ENCODE measurements at regions not wholly inside any gene's neighbourhood (a gene's known extent, or its start where the extent isn't known, plus 50 kb on each side); places are given as distances from the start of the nearest gene placed in this dataset.

DNA sequence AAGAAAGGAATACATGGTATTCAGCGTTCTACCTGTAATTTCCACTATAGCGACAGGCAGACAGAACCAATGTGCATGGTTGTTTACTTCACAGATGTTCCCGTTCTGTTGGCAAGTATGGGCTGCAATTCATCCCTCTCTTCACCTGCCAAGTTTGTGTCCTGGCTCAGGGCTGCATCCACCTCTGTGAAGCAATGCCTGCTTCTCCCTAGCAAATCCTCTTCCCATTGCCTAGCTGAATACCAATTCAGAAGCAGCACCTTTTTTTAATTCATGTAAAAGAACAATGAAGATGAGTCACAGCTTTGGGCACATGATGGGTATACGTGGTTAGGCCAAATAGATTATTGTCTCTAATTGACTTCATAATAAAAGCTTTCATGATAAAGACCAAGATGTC is 54.7 kb upstream of the LRATD1 start:
- H3K27me3 ChIP-seq (ENCODE audit: control insufficient read depth, extremely low read depth, insufficient read depth, low read length) = no peaks in the 10 kb centered on the region
- no peaks in the 10 kb centered on the region for H3K9me1 ChIP-seq (ENCODE audit: control insufficient read depth, extremely low read depth, insufficient read depth, low read length)
- FAIRE-seq = peak; percentile 81
- no peaks in the 10 kb centered on the region for H3K36me3 ChIP-seq (ENCODE audit: control insufficient read depth in 2 of 2, extremely low read depth in 1 of 2, insufficient read depth in 2 of 2, low read length in 2 of 2)
- H3K4me1 ChIP-seq (ENCODE audit: control insufficient read depth, extremely low read depth, insufficient read depth, low read length) = peaks cover 6% of the 10 kb centered on the region
- dilution Hi-C loops (cut with MboI; ENCODE audit: extremely low pct_ligation_motif_present, low sequenced_read_pairs) = no loop called here
- no peak overlapping the region for H2AFZ ChIP-seq (ENCODE audit: control insufficient read depth, low read length)
- H3K79me2 ChIP-seq (ENCODE audit: control insufficient read depth, insufficient read depth, low read length) = no peaks in the 10 kb centered on the region
- H3K4me2 ChIP-seq (ENCODE audit: control insufficient read depth, extremely low read depth, insufficient read depth, low read depth, low read length) = no peak overlapping the region
- no peak overlapping the region for H3K9ac ChIP-seq (ENCODE audit: control insufficient read depth, extremely low read depth, insufficient read depth, low read length)
- TF ChIP-seq CTCF (optimal IDR thresholded peaks at IDR 0.05 in 1 of 3, IDR thresholded peaks at IDR 0.05 in 1 of 3, conservative IDR thresholded peaks at IDR 0.05 in 1 of 3; ENCODE audit: extremely low read depth in 1 of 3, insufficient read depth in 2 of 3, low read length in 3 of 3) = no peak
- no peak for TF ChIP-seq EZH2 (IDR thresholded peaks at IDR 0.05; ENCODE audit: low read length)
- no peak for DNase-seq (ENCODE audit: low read depth, low spot score)
- H3K27ac ChIP-seq (ENCODE audit: control insufficient read depth, insufficient read depth, low read length) = no peak overlapping the region
- no peaks in the 10 kb centered on the region for H4K20me1 ChIP-seq (ENCODE audit: control insufficient read depth, extremely low read depth, insufficient read depth, low read length)
- H3K9me3 ChIP-seq (ENCODE audit: control insufficient read depth, low read depth, low read length) = no peaks in the 10 kb centered on the region
- H3K4me3 ChIP-seq (ENCODE audit: control insufficient read depth in 2 of 3, extremely low read depth in 1 of 3, insufficient read depth in 2 of 3, low read depth in 1 of 3, low read length in 3 of 3) = no peak overlapping the region

Small RNAs in the stretch of these regions (small RNA-seq; reads per million reads assigned to genes)
- gene RF00017 (ENCODE audit: insufficient read length in 3 of 3, low read depth in 3 of 3, low replicate concordance in 1 of 3) (0 reads per million in 3 experiments), gene RNU6-1288P (ENCODE audit: insufficient read length in 3 of 3, low read depth in 3 of 3, low replicate concordance in 1 of 3) (0 reads per million in 3 experiments)
